ENCODE measurements at regions not wholly inside any gene's neighbourhood (a gene's known extent, or its start where the extent isn't known, plus 50 kb on each side); places are given as distances from the start of the nearest gene placed in this dataset.
"Not testable (repeated sequence)": the region's sequence is repeated elsewhere in the genome, so short reads cannot be mapped to it uniquely, and the experiment has no call there.

DNA sequence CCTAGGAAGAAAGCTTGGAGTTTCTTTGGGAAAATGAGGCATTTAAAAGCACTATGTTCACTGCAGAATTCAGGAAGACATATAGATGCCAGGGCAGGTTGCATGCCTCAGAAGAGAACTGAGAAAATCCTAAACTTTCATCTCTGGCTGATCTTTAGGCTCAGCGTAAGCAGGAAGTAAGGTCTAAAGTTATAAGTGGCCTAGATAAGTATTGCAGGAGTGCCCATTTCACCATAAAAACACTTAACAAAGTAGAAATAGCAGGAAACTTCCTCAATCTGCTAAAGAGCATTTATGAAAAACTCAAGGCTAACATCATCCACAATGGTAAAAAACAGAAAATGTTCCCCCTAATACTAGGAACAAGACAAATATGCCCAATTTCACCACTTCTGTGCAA is 320.3 kb downstream of the BMP2 start:
- DNase-seq, result no peak

- no peak for DNase-seq
Observed at GRCh38 chr20:7090001-7090400, 322.5 kb downstream of the BMP2 start.

- DNase-seq, result no peak
Observed at GRCh38 chr20:7090811-7091210, 323.3 kb downstream of the BMP2 start.

- DNase-seq, result no peak
Observed at GRCh38 chr20:7091655-7092054, 324.2 kb downstream of the BMP2 start.

DNA sequence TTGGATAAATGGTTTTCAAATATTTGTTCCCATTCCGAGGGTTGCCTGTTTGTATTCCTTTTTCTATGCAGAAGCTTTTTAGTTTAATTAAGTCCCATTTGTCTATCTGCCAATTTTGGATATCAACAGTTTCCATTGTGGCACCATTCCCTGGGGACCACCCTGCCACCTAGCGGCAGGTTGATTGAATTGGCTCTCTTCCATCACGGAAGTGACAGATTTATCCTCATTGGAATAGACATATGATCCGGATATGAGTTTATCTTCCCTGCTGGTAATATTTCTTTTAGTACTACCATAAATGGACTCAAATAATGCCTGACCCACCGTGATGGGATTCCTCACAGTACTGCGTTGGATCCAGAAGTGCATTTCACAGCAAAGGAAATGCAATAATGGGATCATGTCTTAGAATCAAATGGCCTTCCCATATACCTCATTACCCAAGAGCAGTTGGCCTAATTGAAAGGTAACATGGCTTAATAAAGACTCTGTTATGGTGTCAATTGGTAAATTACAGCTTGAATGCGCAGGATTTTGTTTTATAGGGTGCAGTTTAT is 327.0 kb downstream of the BMP2 start:
- peak; percentile 78 for DNase-seq

DNA sequence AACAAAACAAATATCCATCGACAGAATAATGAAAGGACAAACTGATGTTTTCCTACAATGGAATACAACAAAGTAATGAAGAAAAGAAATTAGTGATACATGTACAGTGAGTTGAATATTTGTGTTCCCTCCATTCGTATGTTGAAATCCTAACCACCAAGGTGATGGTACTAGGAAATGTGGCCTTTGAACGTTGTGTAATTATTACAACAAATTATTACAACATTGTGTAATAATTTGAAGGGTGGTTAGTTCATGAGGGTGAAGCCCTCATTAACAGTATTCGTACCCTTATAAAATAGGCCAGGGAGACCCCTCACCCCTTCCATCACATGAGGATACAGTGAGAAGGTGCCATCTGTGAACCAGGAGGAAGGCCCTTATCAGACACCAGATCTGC is 339.4 kb downstream of the BMP2 start:
- DNase-seq, result no peak

DNA sequence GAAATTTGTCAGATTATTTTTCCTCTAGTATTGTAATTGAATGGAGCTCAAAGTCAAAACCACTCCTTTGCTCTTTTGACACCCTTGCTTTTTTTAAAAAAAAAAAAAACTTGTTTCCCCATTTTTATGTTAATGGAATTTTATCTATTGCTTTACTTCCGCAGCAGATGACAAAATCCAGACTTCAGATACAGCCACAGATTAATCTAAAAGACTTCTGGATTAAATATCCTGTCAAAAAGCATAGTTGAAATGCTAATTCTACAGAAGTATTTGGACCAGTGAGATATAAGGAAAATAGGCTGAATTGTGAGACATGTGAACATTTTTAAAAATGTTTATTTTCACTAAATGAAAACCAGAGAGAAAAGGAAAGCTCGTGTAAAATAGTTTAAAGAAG is 341.4 kb downstream of the BMP2 start:
- no peak for DNase-seq

DNA sequence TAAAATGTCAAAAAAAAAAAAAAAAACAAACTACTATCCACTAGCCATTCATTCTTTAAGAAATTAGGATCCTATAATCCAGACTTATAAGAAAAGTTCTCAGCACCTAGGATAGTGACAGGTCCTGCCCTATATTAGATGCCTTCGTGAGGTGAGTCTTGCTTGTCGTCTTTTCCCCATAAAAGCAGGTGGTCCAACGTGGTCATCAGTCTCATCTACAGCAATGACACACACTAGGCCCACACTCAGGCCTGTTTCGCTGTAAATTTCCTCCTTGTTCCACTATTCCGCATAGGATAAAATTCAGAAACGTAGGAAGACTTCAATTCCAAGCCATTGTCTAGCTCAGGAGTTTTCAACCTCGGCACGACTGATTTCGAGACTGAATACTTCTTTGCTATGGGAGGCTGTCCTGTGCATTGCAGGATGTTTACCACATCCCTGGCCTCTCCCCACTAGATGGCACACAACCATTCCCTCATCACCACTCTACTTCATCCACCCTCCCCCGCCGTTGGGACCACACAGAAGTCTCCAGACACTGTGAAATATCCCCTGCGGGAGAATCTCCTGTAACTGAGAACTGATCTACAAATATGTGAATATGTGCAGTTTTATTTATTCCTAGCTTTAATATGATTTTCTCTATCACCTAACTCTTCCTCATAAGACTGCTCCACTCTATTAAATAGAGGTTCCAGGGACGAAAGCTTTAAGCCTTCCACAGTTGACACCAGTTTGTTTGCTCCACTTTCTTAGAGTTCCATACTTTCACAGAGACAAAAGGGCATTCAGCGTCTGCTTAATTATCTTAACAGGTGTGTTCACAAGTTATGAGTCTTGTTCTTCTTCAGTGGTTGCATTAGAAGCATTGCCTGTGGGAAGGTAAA is 346.3 kb downstream of the BMP2 start:
- peak; percentile 71 for DNase-seq

GRCh38 chr20:7123457-7123856 is 356.0 kb downstream of the BMP2 start:
- DNase-seq, result no peak

DNA sequence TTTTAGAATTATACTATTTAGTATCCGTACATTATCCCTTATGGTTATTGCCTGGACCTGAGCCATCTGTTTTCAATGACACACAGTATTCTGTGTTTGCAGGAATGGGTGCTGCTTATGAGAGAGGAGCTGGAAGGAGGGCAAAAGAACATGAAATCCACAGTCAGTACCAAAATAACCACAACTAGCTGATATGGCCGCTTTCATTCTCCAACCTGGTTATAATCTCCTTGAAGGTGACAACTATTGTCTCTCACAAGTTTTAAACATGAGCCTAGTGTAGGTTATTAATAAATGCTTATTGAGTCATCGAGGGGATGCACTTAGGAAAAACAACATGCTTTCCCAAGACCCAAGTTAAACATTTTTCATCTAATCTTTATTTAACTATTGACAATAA is 356.6 kb downstream of the BMP2 start:
- DNase-seq, result no peak

- DNase-seq, result no peak
Observed at GRCh38 chr20:7136886-7137285, 369.4 kb downstream of the BMP2 start.

DNA sequence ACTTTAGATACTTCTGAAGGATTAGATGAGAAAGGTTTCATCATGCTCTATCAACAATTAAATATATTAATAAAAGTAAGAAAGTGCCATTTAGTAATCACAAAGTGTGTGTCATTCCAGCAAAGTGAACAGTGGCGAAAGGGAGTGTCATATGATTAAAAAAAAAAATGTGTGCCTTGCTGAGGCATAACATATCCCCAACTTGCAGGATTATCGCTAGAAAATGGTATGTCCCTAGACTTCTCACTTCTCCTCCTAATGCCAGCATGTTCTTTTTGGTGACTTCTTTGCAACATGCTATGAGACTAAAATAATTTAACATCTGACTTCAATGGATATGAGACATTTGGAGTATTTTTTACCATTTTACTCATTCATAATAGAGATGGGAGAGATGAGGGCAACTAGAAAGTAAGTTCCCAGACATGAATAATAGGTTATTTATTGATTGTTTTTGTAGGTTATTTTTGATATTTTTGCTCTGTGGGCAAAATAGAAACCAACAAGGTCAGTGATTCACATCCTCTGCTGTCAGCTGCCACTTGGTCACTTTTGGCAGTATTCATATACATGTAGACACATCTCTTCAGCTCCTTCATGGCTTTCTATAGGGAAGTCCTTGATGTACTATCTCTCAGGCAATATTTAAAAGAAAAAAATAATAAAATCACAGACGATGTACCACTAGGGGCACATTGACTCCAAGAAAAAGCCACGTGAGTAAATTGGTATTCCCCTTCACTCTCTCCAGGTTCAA is 370.1 kb downstream of the BMP2 start:
- DNase-seq, result no peak

DNA sequence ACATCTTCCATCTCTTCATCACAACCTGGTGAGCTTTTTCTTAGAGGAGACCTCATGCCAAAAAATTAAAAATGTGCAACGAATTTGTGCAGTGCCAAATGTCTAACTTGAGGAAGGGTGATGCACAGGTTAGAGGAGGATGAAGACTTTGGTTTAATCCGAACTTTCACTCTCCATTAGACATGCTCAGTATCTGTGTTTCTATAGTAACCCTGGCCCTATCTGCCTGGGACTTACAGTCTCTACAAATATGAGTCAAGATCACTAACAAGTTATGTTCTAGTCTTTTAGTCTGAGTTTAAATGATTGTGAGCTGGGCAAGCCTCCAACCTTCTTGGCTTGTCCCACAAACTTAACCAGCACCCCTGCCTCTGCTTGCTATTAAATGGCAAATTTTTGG is 377.0 kb downstream of the BMP2 start:
- DNase-seq, result no peak

DNA sequence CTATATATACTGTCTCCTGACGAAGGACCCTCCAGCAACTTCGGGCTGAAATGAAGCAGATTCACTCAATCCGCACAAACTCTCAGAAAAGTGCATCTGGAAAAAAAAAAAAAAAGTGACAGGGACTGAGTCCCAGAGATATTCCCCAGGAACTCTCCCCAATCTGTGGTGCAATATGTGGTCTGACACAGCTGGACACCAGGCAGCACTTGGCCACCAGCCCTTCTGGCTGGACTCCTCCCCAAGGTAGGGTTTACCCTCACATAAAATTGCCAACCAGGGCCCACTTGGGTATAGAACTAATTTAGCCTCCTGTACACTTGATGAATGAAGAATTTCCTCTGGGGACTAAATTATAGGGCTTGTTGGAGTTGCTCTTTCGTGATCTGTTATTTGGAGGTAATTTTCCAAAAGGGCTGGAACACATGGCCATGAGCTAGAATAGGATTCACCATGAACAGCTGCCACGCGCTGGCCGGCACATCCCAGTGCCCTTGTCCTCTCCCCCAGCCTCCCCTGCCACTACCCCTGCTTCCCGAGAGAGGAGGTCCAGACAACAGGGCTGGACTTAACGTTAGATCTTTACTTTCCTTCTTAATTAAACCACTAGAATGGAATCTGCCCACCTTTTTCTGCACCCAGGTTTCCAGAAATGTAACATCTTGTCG is 379.2 kb downstream of the BMP2 start:
- no peak for DNase-seq

GRCh38 chr20:7147220-7147601 is 379.7 kb downstream of the BMP2 start:
- peak; percentile 24 for DNase-seq

DNA sequence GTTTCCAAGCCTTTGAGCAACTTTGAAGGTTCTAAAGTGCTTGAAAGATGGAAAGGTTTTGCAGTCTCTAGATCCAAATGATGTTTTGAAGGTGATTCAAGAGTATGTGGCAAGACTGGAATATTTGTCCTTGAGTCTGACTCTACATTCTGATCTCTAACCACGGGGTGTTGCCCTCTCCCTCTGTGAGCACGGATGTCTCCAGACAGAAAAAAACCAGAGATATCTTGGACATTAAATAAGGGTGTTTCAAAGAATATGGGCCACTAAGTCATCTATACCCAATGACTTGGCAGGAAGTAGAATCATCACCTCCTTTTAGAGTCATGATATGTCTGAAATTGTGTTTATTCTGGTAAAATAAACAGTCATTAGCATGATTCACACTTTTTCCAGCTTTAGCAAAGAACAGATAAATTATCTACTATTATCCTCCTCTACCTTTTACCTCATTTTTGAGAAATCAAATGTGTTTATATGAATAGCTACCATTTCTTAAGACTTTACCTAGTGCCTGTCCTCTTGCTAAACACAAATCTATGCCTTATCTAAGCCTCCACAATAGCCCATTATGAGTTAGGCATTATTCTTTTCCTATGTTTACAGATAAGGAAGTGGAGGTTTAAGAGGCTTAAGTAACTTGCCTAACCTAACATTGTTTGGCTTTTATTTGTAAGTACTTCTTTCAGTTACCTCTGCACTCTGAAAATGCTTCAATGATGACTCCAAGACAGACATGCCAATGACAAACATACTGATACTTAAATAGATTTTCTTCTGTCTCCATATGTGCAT is 384.4 kb downstream of the BMP2 start:
- no peak for DNase-seq

DNA sequence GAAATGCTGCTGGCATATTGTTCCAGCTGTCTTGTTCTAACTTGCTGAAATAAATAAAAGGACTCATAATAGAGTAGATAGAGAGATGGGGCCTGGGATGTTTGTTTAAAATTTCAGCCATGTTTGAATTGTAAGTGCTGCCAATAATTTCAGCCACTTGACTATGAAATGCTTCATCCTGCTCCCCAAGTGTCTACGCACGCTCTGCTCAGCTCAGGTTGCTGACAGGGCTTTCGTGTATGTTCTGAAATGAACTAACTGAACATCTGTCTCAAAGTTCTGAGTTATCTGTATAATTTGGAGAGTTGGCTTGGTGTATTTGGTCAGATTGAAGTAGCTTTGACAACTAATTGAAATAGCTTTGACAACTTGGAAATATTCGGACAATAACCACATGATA is 387.8 kb downstream of the BMP2 start:
- DNase-seq, result no peak

- DNase-seq, result no peak
Observed at GRCh38 chr20:7155794-7156193, 388.3 kb downstream of the BMP2 start.

- DNase-seq, result no peak
Observed at GRCh38 chr20:7159903-7160302, 392.4 kb downstream of the BMP2 start.

GRCh38 chr20:7161690-7162089 is 394.2 kb downstream of the BMP2 start:
- peak; percentile 19 for DNase-seq

DNA sequence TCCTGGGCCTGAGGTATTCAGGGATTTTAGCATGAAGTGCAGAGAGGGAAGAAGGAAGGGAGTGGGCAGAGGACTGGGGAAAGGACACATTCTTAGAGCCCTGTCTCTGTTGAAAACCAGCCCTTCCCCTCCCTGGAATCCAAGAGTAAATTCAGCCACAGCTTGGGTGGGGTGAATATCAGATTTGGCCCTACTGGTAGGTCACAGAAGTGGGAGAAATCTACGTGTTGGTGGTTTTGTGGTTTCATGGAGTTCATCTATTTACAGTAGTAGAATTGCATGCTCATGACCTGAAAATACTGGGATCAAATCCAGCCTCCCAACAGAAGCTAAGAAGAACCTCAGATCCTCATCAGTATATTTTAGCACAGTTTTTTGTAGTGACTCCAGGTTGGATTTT is 404.4 kb downstream of the BMP2 start:
- DNase-seq, result no peak

DNA sequence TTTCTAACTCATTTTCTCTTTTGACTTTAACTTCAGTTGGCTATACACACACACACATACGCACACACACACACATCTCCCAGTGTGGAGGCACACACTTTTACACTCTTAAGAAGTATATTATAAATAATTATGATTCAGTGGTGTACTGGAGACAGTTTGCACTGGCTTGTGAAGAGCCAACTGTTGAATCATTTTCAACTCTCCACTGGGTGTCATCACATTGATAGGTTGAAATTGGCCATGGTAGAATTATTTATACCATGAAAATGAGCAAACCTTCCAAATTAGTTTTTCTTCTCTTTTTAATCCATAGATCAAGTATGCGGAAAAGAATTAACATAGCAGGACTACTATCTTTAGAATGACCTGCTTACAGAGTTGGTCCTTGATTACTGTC is 407.1 kb downstream of the BMP2 start:
- no peak for DNase-seq

GRCh38 chr20:7175827-7176226 is 408.3 kb downstream of the BMP2 start:
- DNase-seq, result not testable (repeated sequence)

Data from NCI-H82 (cell line).